B cell (primary cell): ENCODE measurements at regions not wholly inside any gene's neighbourhood (a gene's known extent, or its start where the extent isn't known, plus 50 kb on each side); places are given as distances from the start of the nearest gene placed in this dataset.

ENCODE experiments used
- ATAC-seq: fragments of 200-7000 bp; cut with Tn5 transposase; one replicate; pipeline ENCODE4 v1.10.0; 2021; ENCODE audit warnings: low read depth, mild to moderate bottlenecking, moderate number of reproducible peaks, moderate library complexity
- CTCF ChIA-PET: fragments of 350-600 bp; sonication (Branson Sonifier 250); formaldehyde crosslinking; loops from one replicate; lab custom pipeline; 2021; ENCODE audit warnings: antibody characterized with exemption, inconsistent platforms; lab: Charles Lee
- POLR2A ChIA-PET: fragments of 350-600 bp; sonication (Branson Sonifier 250); formaldehyde crosslinking; loops from one replicate; lab custom pipeline; 2021; ENCODE audit warnings: antibody characterized with exemption; lab: Charles Lee
- DNase-seq: peaks from one replicate; pipeline ENCODE4 v3.0.0; 2013
- H2AFZ ChIP-seq: 2 replicates; pipeline ENCODE4 v1.6.1; 2012; ENCODE audit warnings: mild to moderate bottlenecking, low read depth, low read length; ENCODE audit not compliant: insufficient read depth, poor library complexity, severe bottlenecking
- H3K27ac ChIP-seq, 2 donors: 1 replicate in 1 of 2; 2 replicates in 1 of 2; pipeline ENCODE4 v1.5.1; 2012 to 2013; ENCODE audit warnings: low read length in 2 of 2, mild to moderate bottlenecking in 2 of 2, moderate library complexity in 1 of 2
- H3K27me3 ChIP-seq, 4 experiments: fragments of 200-600 bp in 1 of 4; sonication (generic) in 1 of 4; replicated peaks in 1 of 4; 1 replicate in 2 of 4; 2 replicates in 2 of 4; pipeline versions ENCODE4 v1.6.1 to v1.7.0; 2013 to 2016; ENCODE audit warnings: low read length in 3 of 4, mild to moderate bottlenecking in 2 of 4, mixed read lengths in 1 of 4, moderate library complexity in 1 of 4; ENCODE audit not compliant: insufficient read depth in 4 of 4, control insufficient read depth in 3 of 4; ENCODE audit errors: control extremely low read depth in 1 of 4
- H3K36me3 ChIP-seq, 2 experiments: replicated peaks in 1 of 2; 1 replicate in 1 of 2; 2 replicates in 1 of 2; pipeline versions ENCODE4 v1.6.1 to v1.7.1; 2013; ENCODE audit warnings: low read length in 1 of 2; ENCODE audit not compliant: insufficient read depth in 2 of 2, control insufficient read depth in 1 of 2; ENCODE audit errors: control extremely low read depth in 1 of 2, extremely low read depth in 1 of 2
- H3K4me1 ChIP-seq, 2 donors: fragments of 200-600 bp in 1 of 2; sonication (generic) in 1 of 2; 1 replicate in 1 of 2; 2 replicates in 1 of 2; pipeline versions ENCODE4 v1.5.1 to v1.6.1; 2013 to 2017; ENCODE audit warnings: low read length in 2 of 2; ENCODE audit not compliant: control insufficient read depth in 2 of 2, insufficient read depth in 2 of 2
- H3K4me2 ChIP-seq: replicated peaks from 2 replicates; pipeline ENCODE3; 2012; ENCODE audit warnings: mild to moderate bottlenecking, low read depth, low read length; ENCODE audit not compliant: poor library complexity, severe bottlenecking
- H3K4me3 ChIP-seq, 5 experiments: fragments of 200-600 bp in 1 of 5; sonication (generic) in 1 of 5; 1 replicate in 3 of 5; 2 replicates in 2 of 5; pipeline versions ENCODE4 v1.5.1 to v1.7.0; 2011 to 2016; ENCODE audit warnings: low read length in 4 of 5, mild to moderate bottlenecking in 4 of 5, low read depth in 2 of 5, control low read depth in 1 of 5, moderate library complexity in 1 of 5; ENCODE audit not compliant: insufficient read depth in 1 of 5; ENCODE audit errors: control extremely low read depth in 1 of 5, extremely low read depth in 1 of 5
- H3K79me2 ChIP-seq: fragments of 200-600 bp; sonication (generic); one replicate; pipeline ENCODE4 v1.6.0; 2016; ENCODE audit warnings: low read length; ENCODE audit not compliant: control insufficient read depth, insufficient read depth
- H3K9ac ChIP-seq: fragments of 200-600 bp; sonication (generic); 2 replicates; pipeline ENCODE4 v1.6.1; 2017; ENCODE audit warnings: mild to moderate bottlenecking, low read length, moderate library complexity
- H3K9me3 ChIP-seq, 3 donors: one replicate each; pipeline versions ENCODE4 v1.6.1 to v1.7.1; 2013; ENCODE audit warnings: low read length in 2 of 3; ENCODE audit not compliant: control insufficient read depth in 2 of 3, insufficient read depth in 1 of 3; ENCODE audit errors: control extremely low read depth in 1 of 3
- H4K20me1 ChIP-seq: 2 replicates; pipeline ENCODE4 v1.6.0; 2012; ENCODE audit warnings: mild to moderate bottlenecking, low read length; ENCODE audit not compliant: insufficient read depth, control insufficient read depth, poor library complexity, severe bottlenecking
- H3K27ac Mint-ChIP-seq: one replicate; pipeline ENCODE4 v1.8.0; 2021; ENCODE audit warnings: mixed read lengths
- H3K27me3 Mint-ChIP-seq: one replicate; pipeline ENCODE4 v1.8.0; 2021; ENCODE audit warnings: mixed read lengths
- H3K4me1 Mint-ChIP-seq: one replicate; pipeline ENCODE4 v1.8.0; 2021; ENCODE audit warnings: mixed read lengths
- H3K4me3 Mint-ChIP-seq: one replicate; pipeline ENCODE4 v1.8.0; 2021; ENCODE audit warnings: mixed read lengths
- H3K9me3 Mint-ChIP-seq: one replicate; pipeline ENCODE4 v1.8.0; 2022; ENCODE audit warnings: mixed read lengths; ENCODE audit not compliant: insufficient read depth
- EZH2 ChIP-seq: IDR thresholded peaks from 2 replicates; pipeline ENCODE4 v1.6.1; 2012; ENCODE audit warnings: borderline replicate concordance, low read depth, mild to moderate bottlenecking, moderate library complexity, low read length; ENCODE audit not compliant: insufficient read depth, poor library complexity, severe bottlenecking
- WGBS: methylation state at CpG from one replicate; pipeline ENCODE4 v1.1.5; 2013; ENCODE audit warnings: missing lambda C conversion rate; ENCODE audit not compliant: insufficient coverage; 5-methylcytosine and 5-hydroxymethylcytosine counted together
- intact Hi-C: fragments of 100-400 bp; cut with micrococcal nuclease; formaldehyde crosslinking; loops from one replicate; pipeline ENCODE4 v1.10.0; 2022

DNA sequence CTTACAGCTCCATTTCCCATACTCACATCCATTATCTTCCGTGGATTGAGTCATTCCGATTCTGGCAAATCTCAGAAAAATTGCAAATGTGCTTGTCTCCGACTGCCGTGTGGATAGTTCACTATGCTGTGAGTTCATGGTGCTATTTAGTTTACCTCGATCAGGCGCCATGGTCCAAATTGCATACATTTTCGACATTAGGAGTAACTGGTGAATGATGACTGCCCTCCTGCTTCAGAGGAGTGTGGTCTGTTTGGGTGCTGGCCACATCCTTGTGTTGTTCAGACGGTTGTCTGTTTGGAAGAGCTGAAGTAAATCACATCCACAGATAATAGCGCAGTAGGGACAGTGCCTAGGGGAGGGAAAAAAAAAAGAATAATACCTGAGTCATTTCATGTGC, 439.5 kb downstream of the ZNF516 start:
- 97% methylated on average over 7 of the region's 9 CpGs for WGBS
- H3K9ac ChIP-seq = no peak overlapping the region
- no peaks in the 10 kb centered on the region for H4K20me1 ChIP-seq
- intact Hi-C loops = no loop called here
- no peak overlapping the region for H3K4me2 ChIP-seq
- Mint-ChIP-seq H3K27me3 (no peaks in the 10 kb centered on the region), H3K4me3 (no peak overlapping the region), H3K9me3 (peaks cover 4% of the 10 kb centered on the region), H3K4me1 (no peaks in the 10 kb centered on the region), H3K27ac (no peak overlapping the region)
- H3K36me3 ChIP-seq = no peaks in the 10 kb centered on the region
- no peaks in the 10 kb centered on the region for H3K27me3 ChIP-seq
- H3K4me3 ChIP-seq = no peak overlapping the region
- H3K9me3 ChIP-seq = peaks cover 0 to 12% (median 0%) of the 10 kb centered on the region in 3 donors
- no peak for ATAC-seq
- H3K27ac ChIP-seq = no peak overlapping the region
- no peaks in the 10 kb centered on the region for H3K79me2 ChIP-seq
- ChIA-PET POLR2A (no interaction called here), CTCF (no interaction called here)
- no peak overlapping the region for H2AFZ ChIP-seq
- no peaks in the 10 kb centered on the region for H3K4me1 ChIP-seq
- no peak for DNase-seq
- TF ChIP-seq EZH2 = no peak

DNA sequence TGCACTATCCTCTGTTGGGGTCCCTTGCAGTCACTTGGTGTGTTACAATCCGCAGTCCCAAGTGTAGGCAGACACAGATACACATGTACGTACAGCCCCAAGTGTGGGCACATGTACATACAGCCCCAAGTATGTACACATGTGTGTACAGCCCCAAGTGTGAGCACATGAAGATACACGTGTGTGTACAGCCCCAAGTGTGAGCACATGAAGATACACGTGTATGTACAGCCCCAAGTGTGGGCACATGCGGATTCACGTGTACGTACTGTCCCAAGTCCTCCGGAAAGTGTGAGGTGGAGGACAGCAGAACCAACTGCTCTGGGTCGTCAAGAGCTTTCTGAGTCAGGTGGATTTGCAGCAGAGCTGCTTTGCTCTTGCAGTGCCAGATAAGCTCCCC, 440.0 kb downstream of the ZNF516 start:
- peaks cover 0 to 12% (median 0%) of the 10 kb centered on the region in 3 donors for H3K9me3 ChIP-seq
- WGBS = 95% methylated on average over 9 of the region's 9 CpGs
- no peak overlapping the region for H2AFZ ChIP-seq
- no peak overlapping the region for H3K4me3 Mint-ChIP-seq
- no peak overlapping the region for H3K9ac ChIP-seq
- H3K27me3 ChIP-seq = no peaks in the 10 kb centered on the region
- no peak overlapping the region for H3K27ac ChIP-seq
- no peak overlapping the region for H3K27ac Mint-ChIP-seq
- no peaks in the 10 kb centered on the region for H3K4me1 ChIP-seq
- H4K20me1 ChIP-seq = no peaks in the 10 kb centered on the region
- CTCF ChIA-PET = no interaction called here
- H3K9me3 Mint-ChIP-seq = peaks cover 4% of the 10 kb centered on the region
- ATAC-seq (no peak), DNase-seq (no peak)
- intact Hi-C loops = no loop called here
- no peak for TF ChIP-seq EZH2
- no peaks in the 10 kb centered on the region for H3K4me1 Mint-ChIP-seq
- POLR2A ChIA-PET = no interaction called here
- no peak overlapping the region for H3K4me3 ChIP-seq
- H3K27me3 Mint-ChIP-seq = no peaks in the 10 kb centered on the region
- H3K79me2 ChIP-seq = no peaks in the 10 kb centered on the region
- H3K36me3 ChIP-seq = no peaks in the 10 kb centered on the region
- H3K4me2 ChIP-seq = no peak overlapping the region
